Retinal pigment epithelial cell (primary cell): ENCODE measurements at regions not wholly inside any gene's neighbourhood (a gene's known extent, or its start where the extent isn't known, plus 50 kb on each side); places are given as distances from the start of the nearest gene placed in this dataset.

Experiments used
- DNase-seq: peaks from one replicate; pipeline ENCODE4 v3.0.0-alpha.2; 2010; ENCODE audit warnings: low read depth
- H3K4me3 ChIP-seq: 2 replicates; pipeline ENCODE4 v1.5.1; 2011; ENCODE audit warnings: mild to moderate bottlenecking, low read length, control low read depth, moderate library complexity
- TF ChIP-seq, protein P1 (sequence below): conservative IDR thresholded peaks from 2 replicates; pipeline ENCODE4 v1.5.1; 2011; ENCODE audit warnings: low read depth, low read length, control low read depth, inconsistent platforms

DNA sequence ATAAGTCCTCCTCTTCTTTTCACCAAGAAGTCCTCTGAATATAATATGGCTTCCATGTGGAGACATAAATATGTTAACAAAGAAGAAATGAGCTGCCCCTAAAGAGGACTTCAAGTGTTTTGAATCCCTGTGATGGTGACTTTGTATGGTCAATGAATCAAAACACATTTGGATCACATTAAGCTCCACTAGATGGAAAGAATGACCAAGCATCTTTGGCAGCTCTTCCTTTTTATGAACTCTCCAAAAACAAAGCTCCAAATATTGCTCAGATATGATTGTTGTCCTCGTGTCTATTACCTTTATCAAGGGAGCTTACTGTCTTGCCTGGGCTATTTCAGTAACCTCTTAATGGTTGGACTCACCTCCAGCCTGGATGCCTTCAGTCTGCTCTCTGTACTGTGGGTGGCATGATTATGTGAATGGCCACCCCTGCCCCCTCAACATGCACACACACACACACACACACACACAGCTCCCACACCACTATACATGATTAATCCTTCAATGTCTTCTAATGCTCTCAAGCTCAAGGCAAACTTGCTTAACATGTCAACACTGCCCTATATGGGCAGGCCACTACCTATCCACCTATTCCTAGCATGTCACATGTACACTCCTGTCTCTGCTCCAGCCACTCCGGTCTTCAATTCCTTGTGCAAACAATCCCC lies 346.6 kb upstream of the SALL1 start:
- no peak for DNase-seq
- H3K4me3 ChIP-seq: no peak overlapping the region
- TF ChIP-seq, protein P1, sequence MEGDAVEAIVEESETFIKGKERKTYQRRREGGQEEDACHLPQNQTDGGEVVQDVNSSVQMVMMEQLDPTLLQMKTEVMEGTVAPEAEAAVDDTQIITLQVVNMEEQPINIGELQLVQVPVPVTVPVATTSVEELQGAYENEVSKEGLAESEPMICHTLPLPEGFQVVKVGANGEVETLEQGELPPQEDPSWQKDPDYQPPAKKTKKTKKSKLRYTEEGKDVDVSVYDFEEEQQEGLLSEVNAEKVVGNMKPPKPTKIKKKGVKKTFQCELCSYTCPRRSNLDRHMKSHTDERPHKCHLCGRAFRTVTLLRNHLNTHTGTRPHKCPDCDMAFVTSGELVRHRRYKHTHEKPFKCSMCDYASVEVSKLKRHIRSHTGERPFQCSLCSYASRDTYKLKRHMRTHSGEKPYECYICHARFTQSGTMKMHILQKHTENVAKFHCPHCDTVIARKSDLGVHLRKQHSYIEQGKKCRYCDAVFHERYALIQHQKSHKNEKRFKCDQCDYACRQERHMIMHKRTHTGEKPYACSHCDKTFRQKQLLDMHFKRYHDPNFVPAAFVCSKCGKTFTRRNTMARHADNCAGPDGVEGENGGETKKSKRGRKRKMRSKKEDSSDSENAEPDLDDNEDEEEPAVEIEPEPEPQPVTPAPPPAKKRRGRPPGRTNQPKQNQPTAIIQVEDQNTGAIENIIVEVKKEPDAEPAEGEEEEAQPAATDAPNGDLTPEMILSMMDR: no peak

GRCh38 chr16:51490866-51491265 lies 339.8 kb upstream of the SALL1 start:
- DNase-seq: no peak
- TF ChIP-seq, protein P1: no peak
- H3K4me3 ChIP-seq: no peak overlapping the region

DNA sequence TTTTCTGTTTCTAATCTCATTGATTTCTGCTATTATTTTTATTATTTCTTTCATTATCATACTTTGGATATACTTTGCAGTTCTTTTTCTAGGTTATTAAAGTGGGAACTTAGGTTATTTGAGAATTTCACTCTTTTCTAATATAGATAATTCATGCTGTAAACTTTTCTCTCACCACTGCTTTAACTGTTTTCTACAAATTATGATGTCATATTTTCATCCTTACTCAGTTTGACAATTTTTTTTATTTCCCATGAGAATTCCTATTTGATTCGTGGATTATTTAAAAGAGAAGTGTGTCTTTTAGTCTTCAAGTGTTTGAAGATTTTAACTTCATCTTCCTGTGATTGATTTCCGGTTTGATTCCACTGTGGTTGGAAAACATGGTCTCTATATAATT lies 336.8 kb upstream of the SALL1 start:
- no peak overlapping the region for H3K4me3 ChIP-seq
- no peak for DNase-seq
- TF ChIP-seq, protein P1: no peak

DNA sequence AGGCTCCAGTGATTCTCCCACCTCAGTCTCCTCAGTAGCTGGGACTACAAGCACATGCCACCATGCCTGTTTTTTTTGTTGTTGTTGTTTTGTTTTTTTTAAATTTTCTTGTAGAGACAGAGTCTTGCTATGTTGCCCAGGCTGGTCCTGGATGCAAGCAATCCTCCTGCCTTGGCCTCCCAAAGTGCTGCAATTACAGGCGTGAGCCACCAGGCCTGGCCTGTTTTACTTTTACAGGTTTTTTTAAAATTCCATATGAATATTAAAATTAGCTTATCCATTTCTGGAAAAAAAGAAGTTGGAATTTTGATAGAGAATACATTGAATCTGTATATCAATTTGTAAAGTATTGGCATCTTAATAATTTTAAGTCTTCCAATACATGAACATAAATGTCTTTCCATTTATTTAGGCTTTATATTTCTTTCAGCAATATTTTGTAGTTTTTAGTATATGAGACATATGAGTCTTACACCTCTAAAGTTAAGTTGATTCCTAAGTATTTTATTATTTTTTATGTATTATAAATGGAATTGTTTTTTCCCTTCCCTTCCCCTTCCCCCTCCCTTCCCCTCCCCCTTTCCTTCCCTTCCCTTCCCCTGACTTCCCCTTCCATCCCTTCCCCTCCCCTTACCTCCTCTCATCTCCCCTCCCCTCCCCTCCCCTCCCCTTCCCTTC lies 323.5 kb upstream of the SALL1 start:
- no peak overlapping the region for H3K4me3 ChIP-seq
- no peak for DNase-seq
- TF ChIP-seq, protein P1: no peak

DNA sequence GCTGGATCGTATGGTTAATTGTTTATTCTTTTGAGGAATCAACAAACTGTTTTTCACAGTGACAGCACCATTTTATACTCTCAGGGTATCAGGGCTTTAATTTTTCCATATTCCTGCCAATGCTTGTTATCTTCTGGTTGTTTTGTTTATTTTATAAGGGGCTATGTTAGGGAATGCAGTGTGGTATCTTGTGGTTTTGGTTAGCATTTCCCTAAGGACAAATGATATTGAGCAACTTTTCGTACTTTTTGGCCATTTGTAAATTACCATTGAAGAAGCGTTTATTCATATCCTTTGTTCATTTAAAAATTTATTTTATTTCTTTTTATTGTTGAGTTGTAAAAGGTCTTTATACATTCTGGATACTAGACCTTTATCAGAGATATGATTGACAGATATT lies 322.0 kb upstream of the SALL1 start:
- no peak for DNase-seq
- TF ChIP-seq, protein P1: no peak
- H3K4me3 ChIP-seq: no peak overlapping the region

DNA sequence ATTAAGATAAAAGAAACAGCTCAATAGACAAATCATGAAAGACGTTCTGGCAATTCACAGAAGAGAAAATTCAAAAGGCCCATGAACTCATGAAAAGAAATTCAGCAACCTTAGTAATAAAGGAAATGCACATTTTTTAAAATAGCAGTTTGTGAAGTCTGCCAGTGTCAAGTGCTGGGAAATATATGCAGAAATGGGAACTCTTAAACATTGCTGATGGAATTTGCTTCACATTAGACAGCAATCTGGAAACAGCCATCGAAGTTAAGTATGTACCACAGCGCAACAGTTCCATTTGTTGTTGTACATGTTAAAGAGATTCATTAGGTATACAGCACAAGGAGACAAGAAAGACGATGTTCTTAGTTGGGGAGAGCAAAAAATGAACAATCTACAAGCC lies 319.4 kb upstream of the SALL1 start:
- H3K4me3 ChIP-seq: no peak overlapping the region
- TF ChIP-seq, protein P1: no peak
- no peak for DNase-seq

GRCh38 chr16:51464996-51465395 lies 313.9 kb upstream of the SALL1 start:
- no peak overlapping the region for H3K4me3 ChIP-seq
- DNase-seq: peak; percentile 37
- TF ChIP-seq, protein P1: no peak
